ENCODE measurements at regions not wholly inside any gene's neighbourhood (a gene's known extent, or its start where the extent isn't known, plus 50 kb on each side); places are given as distances from the start of the nearest gene placed in this dataset.

GRCh38 chr12:115401761-115402160, 717.8 kb upstream of the TBX3 start:
- H3K4me2 ChIP-seq (ENCODE audit: insufficient read depth, low read length): no peak overlapping the region
- in situ Hi-C loops (cut with MboI): no loop called here
- DNase-seq (ENCODE audit: extremely low read depth in 1 of 4, low spot score in 3 of 4) (no peak), ATAC-seq (no peak), FAIRE-seq (no peak)
- ChIA-PET CTCF (ENCODE audit: low intra/inter-chr PET ratio) (no interaction called here), POLR2A (no interaction called here)
- no peaks in the 10 kb centered on the region for H3K9me3 ChIP-seq (replicated peaks; ENCODE audit: control insufficient read depth, insufficient read depth, low read depth, low read length)
- H3K27ac ChIP-seq (ENCODE audit: extremely low read depth, low read depth, low read length): no peak overlapping the region
- H3K9me1 ChIP-seq (ENCODE audit: control insufficient read depth, insufficient read depth, low read length): no peaks in the 10 kb centered on the region
- 3% methylated on average over 3 of the region's 3 CpGs for WGBS (ENCODE audit: insufficient coverage, low coverage, missing lambda C conversion rate)
- no peaks in the 10 kb centered on the region for H3K79me2 ChIP-seq (ENCODE audit: control insufficient read depth, insufficient read depth, low read length)
- no peak overlapping the region for H2AFZ ChIP-seq (ENCODE audit: low read depth, low read length)
- H4K20me1 ChIP-seq (replicated peaks; ENCODE audit: control insufficient read depth, insufficient read depth, low read length): no peaks in the 10 kb centered on the region
- BruUV-seq (replicated peaks): no TSS peak
- H3K4me1 ChIP-seq (replicated peaks in 1 of 2; ENCODE audit: control insufficient read depth in 2 of 2, insufficient read depth in 2 of 2, low read length in 2 of 2): no peaks in the 10 kb centered on the region
- TF ChIP-seq, protein P1, sequence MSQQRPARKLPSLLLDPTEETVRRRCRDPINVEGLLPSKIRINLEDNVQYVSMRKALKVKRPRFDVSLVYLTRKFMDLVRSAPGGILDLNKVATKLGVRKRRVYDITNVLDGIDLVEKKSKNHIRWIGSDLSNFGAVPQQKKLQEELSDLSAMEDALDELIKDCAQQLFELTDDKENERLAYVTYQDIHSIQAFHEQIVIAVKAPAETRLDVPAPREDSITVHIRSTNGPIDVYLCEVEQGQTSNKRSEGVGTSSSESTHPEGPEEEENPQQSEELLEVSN (IDR thresholded peaks at IDR 0.05; ENCODE audit: borderline replicate concordance in 1 of 2, extremely low read depth in 1 of 2, insufficient read depth in 1 of 2, insufficient read length in 1 of 2, low read depth in 1 of 2, low read length in 1 of 2, poor library complexity in 1 of 2, severe bottlenecking in 1 of 2): no peak
- TF ChIP-seq SMARCA5 (IDR thresholded peaks at IDR 0.05) (no peak), ZNF57 (CRISPR knock-in tag; IDR thresholded peaks at IDR 0.05) (no peak), RFX7 (CRISPR knock-in tag; IDR thresholded peaks at IDR 0.05) (no peak), MIER1 (IDR thresholded peaks at IDR 0.05; ENCODE audit: low read depth) (no peak), NFE2L1 (tag; IDR thresholded peaks at IDR 0.05; ENCODE audit: borderline replicate concordance, low read depth) (no peak), GTF2E2 (tag; IDR thresholded peaks at IDR 0.05) (no peak), CC2D1A (IDR thresholded peaks at IDR 0.05) (no peak)
- TF ChIP-seq, protein P2, sequence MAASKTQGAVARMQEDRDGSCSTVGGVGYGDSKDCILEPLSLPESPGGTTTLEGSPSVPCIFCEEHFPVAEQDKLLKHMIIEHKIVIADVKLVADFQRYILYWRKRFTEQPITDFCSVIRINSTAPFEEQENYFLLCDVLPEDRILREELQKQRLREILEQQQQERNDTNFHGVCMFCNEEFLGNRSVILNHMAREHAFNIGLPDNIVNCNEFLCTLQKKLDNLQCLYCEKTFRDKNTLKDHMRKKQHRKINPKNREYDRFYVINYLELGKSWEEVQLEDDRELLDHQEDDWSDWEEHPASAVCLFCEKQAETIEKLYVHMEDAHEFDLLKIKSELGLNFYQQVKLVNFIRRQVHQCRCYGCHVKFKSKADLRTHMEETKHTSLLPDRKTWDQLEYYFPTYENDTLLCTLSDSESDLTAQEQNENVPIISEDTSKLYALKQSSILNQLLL (CRISPR knock-in tag; IDR thresholded peaks at IDR 0.05; ENCODE audit: borderline replicate concordance): no peak
- H3K27me3 ChIP-seq (ENCODE audit: control insufficient read depth in 2 of 2, insufficient read depth in 2 of 2, low read length in 2 of 2): no peaks in the 10 kb centered on the region
- H3K9ac ChIP-seq (ENCODE audit: insufficient read depth in 1 of 2, low read depth in 2 of 2, low read length in 2 of 2): no peak overlapping the region
- intact Hi-C loops (cut with micrococcal nuclease): no loop called here
- no peaks in the 10 kb centered on the region for H3K36me3 ChIP-seq (ENCODE audit: control insufficient read depth, insufficient read depth, low read length)
- H3K4me3 ChIP-seq: no peak overlapping the region

All from K562 (cell line).